HG03342 (cell line): ENCODE measurements at regions not wholly inside any gene's neighbourhood (a gene's known extent, or its start where the extent isn't known, plus 50 kb on each side); places are given as distances from the start of the nearest gene placed in this dataset.
"Not testable (repeated sequence)": the region's sequence is repeated elsewhere in the genome, so short reads cannot be mapped to it uniquely, and the experiment has no call there.

ENCODE experiments used
- ATAC-seq: cut with Tn5 transposase; IDR thresholded peaks from one replicate; pipeline ENCODE4 v1.9.1; 2021; ENCODE audit warnings: mild to moderate bottlenecking, moderate library complexity; ENCODE audit not compliant: unreplicated experiment

DNA sequence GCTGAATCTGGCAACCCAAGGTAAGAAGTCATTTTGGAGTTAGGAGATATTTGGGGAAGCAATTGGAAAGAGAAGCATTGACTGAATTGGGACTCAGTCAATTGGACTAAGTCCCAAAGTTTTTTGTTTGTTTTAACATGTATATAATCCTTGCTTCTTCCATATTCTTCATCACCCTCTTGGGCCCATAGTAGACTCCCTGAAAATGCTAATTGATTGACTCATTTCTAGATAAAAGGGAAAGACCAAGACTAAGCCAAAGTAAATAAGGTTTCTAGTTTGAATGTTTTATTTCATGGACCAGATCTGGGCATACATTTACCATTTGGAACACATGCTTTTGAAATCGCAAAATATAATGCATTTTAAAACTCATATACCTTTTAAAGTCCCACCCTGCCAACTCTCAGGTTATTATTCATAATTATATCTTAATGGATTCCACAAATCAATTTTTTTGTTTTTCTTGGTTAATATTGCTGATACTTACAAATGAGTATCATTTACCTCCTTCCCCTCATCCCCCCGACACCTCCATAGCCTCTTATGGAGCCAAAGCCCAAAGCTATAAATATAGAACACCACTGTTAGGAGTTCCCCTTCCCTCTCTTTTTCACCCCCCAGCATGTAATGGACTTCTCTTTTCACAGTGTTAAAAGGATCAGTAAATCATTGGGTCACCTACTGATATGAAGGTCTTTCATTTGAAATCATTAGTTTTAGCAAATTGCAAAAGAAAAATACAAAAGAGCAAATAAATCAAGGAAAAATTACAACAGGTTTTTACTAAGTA lies 674.0 kb upstream of the SOX9 start:
- ATAC-seq: no peak

GRCh38 chr17:71447644-71448043 lies 673.2 kb upstream of the SOX9 start:
- no peak for ATAC-seq

GRCh38 chr17:71450657-71451056 lies 670.2 kb upstream of the SOX9 start:
- not testable (repeated sequence) for ATAC-seq

- no peak for ATAC-seq
Observed at GRCh38 chr17:71453876-71454422, 666.9 kb upstream of the SOX9 start.

- ATAC-seq: no peak
Observed at GRCh38 chr17:71455219-71455618, 665.6 kb upstream of the SOX9 start.

- ATAC-seq: no peak
Observed at GRCh38 chr17:71458322-71458721, 662.5 kb upstream of the SOX9 start.

DNA sequence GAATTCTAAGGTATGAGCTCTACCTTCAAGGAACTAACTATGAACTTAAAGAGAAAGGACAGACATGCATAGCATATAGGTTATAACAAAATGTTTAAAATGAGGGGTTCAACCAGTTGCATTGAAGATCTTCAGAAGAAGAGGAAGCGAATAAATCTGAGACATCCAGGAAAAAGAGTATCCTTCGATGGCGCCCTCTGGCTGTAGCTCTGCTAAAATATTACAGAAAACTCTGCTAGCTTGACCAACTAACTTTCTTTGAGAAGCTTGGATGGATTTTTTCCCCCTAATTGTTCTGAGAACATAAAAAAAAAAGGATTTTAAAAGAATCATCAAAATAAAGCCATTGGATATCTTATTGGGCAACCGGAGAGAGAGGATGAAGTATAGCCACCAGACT lies 659.9 kb upstream of the SOX9 start:
- no peak for ATAC-seq

DNA sequence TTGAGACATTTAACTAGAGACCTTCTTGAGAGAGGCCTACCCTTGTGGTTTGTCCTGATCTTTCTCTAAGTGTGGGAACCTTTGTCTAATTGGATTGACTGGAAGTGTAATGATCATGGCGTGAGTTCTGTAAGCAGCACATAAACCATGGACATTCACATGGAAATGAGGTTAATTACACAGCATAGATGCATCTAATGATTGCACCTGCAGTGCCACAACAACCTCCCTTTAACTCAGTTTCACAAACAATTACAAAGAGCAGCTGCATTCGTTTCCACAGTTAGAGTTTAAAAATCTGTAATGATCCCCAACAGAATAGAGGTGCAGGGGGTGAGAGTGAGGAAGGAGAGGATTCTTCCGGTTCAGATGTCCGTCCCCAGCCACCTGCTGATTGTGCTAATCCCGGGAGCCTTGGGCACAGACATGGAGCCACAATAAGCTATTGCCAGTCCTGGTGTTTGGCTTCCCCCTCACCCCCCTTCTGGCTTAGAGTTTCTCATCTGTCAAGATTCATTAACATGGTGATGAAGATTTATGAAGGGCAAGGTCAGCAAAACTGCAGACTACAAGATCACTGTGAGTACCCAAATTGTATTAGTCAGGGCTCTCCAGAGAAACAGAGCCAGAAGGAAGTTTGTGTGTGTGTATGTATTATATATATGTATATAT lies 659.2 kb upstream of the SOX9 start:
- ATAC-seq: no peak

DNA sequence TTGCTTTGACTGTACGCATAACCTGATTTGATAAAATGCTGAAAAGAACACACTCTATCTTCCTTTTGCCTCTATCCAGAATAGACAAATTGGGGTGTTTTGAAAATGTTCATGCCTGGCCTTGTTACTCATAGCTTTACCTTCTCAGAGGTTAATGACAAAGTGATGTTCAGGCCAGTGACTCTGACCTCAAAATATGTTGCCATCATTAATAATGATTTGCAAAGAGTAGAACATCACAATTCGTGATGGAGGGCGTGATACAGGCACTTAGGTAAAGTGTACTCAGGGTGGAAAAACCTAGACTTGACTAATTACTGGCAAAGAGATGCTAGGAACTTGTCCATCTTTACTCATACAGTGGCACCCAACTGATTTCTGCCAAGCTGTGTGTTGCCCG lies 656.6 kb upstream of the SOX9 start:
- ATAC-seq: no peak

DNA sequence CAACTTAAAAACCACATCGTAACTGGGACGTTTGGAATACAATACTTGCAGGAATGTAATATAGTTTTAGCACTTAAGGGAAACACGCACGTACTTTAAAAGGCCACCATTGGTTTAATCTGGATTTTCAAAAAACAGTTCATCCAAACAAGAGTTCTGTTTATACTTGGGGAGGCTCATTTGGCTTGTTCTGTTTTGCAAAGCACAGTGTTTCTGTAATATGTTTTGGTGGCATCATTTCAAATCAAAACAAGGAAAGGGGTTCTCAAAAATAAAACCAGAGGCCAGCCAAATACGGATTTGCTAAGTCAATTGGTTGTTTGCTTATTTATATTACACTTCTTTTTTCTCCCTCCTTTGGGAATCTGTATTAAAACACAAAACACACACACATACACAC lies 656.1 kb upstream of the SOX9 start:
- no peak for ATAC-seq

GRCh38 chr17:71467719-71468118 lies 653.1 kb upstream of the SOX9 start:
- ATAC-seq: no peak

- ATAC-seq: no peak
Observed at GRCh38 chr17:71470062-71470461, 650.8 kb upstream of the SOX9 start.

- peak; percentile 63 for ATAC-seq
Observed at GRCh38 chr17:71472809-71473789, 647.7 kb upstream of the SOX9 start.

- no peak for ATAC-seq
Observed at GRCh38 chr17:71477356-71477755, 643.5 kb upstream of the SOX9 start.

GRCh38 chr17:71480099-71480498 lies 640.7 kb upstream of the SOX9 start:
- no peak for ATAC-seq

- no peak for ATAC-seq
Observed at GRCh38 chr17:71482625-71483024, 638.2 kb upstream of the SOX9 start.

DNA sequence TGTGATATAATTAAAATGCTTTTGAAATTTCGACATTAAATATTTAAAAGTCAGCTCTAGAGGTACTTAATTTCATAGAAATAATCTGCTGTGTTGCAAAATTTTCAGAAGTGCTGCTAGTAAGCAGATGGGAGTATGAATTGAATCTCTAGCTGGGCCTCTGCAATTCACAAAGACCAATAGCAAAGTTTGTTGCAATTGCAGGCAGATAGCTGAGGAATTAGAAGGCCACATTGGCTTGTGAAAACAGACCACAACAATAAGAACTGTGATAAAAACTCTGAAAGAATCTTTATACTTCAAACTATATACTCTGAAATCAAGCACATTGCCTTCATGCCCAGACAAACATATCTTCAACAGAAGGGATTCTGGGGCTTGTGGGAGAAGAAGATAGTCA lies 636.3 kb upstream of the SOX9 start:
- ATAC-seq: no peak

DNA sequence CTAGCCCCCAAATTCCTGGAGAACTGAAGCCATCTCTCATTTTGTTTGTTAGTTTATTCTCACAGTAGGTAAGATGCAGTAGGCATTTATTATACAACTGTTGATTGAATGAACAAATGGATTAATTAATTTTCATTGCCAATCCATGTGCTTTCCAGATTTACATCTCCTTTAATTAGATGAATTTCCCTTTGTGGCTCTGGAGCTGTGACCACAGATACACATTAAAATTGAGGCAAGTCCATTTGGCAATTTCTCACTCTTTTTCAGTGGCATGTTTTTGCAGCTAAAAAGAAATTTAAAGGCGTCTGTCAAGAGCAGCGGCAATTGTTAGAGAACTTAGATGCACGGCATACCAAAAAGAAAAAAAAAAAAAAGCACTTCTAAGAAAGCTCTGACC lies 635.4 kb upstream of the SOX9 start:
- ATAC-seq: no peak

DNA sequence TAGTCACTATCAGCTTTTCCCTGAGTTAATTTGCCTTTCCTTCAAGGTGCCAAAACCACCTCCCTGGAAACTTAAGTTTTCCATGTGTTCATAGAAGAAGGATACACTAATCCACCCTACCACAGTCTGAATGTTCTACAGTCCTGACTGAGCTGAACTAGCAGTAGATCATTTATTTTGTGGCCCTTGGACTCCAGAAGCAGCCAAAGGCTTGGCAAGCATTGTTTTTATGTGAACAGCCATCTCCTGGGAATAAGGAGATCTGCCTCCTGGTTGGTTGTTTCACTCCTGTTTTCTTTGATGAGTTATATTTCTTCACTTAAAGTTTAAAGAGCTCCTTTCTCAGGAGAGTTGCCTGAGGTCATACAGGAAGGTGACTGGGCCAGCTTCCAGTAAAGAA lies 634.6 kb upstream of the SOX9 start:
- no peak for ATAC-seq

DNA sequence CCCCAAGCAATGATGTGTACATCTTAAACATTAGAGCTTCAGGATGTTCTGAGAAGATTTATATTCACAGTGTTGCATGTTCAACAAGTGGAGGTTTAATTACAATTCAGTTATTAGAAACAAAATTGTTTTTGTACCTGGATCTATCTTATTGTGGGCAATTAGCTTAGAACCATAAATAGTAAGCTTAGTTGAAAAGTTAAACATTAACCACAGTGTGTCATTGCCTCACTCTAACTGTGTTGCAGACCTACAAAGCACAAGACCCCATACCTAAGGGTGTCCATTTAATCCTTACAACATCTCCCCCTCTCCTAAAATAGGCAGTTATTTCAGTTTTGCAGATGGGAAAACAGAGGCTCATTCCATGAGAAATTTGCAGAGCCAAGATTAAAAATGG lies 632.0 kb upstream of the SOX9 start:
- no peak for ATAC-seq
